ENCODE measurements at regions not wholly inside any gene's neighbourhood (a gene's known extent, or its start where the extent isn't known, plus 50 kb on each side); places are given as distances from the start of the nearest gene placed in this dataset.

- no peak for TF ChIP-seq POLR2A (IDR thresholded peaks at IDR 0.05)
- no peak for TF ChIP-seq CTCF (IDR thresholded peaks at IDR 0.05)
- no peak for TF ChIP-seq POLR2AphosphoS5 (IDR thresholded peaks at IDR 0.05)
- TF ChIP-seq EP300 (IDR thresholded peaks at IDR 0.05), result no peak
- no peak for DNase-seq (ENCODE audit: low spot score in 2 of 2)
- Histone ChIP-seq H3K4me1 (no peaks in the 10 kb centered on the region), H3K4me3 (no peak overlapping the region), H3K9me3 (no peaks in the 10 kb centered on the region), H3K27ac (no peak overlapping the region), H3K36me3 (no peaks in the 10 kb centered on the region), H3K27me3 (no peaks in the 10 kb centered on the region)
Observed at GRCh38 chr10:58942724-58943123, 233.7 kb upstream of the PHYHIPL start.

- WGBS, result 71% methylated on average over 1 of the region's 1 CpG
- peak overlapping the region; percentile 58 for H3K27ac ChIP-seq
- TF ChIP-seq POLR2AphosphoS5 (IDR thresholded peaks at IDR 0.05) (no peak), EP300 (IDR thresholded peaks at IDR 0.05) (no peak), POLR2A (IDR thresholded peaks at IDR 0.05) (no peak), CTCF (IDR thresholded peaks at IDR 0.05) (no peak)
Observed at GRCh38 chr10:58943256-58943890, 233.1 kb upstream of the PHYHIPL start.

GRCh38 chr10:58943960-58944359 lies 232.5 kb upstream of the PHYHIPL start:
- H3K27ac ChIP-seq, result peak overlapping the region; percentile 58
- no peak for DNase-seq (ENCODE audit: low spot score in 2 of 2)
- H3K4me3 ChIP-seq, result no peak overlapping the region
- H3K9me3 ChIP-seq, result no peaks in the 10 kb centered on the region
- TF ChIP-seq POLR2A (IDR thresholded peaks at IDR 0.05) (no peak), POLR2AphosphoS5 (IDR thresholded peaks at IDR 0.05) (no peak), EP300 (IDR thresholded peaks at IDR 0.05) (no peak), CTCF (IDR thresholded peaks at IDR 0.05) (no peak)
- H3K36me3 ChIP-seq, result no peaks in the 10 kb centered on the region
- H3K27me3 ChIP-seq, result no peaks in the 10 kb centered on the region
- no peaks in the 10 kb centered on the region for H3K4me1 ChIP-seq

More at GRCh38 chr10:58943256-58943890, 233.1 kb upstream of the PHYHIPL start:
- H3K36me3 ChIP-seq, result no peaks in the 10 kb centered on the region
- DNase-seq (ENCODE audit: low spot score in 2 of 2), result no peak
- H3K9me3 ChIP-seq, result no peaks in the 10 kb centered on the region
- no peaks in the 10 kb centered on the region for H3K27me3 ChIP-seq
- H3K4me1 ChIP-seq, result no peaks in the 10 kb centered on the region
- no peak overlapping the region for H3K4me3 ChIP-seq

GRCh38 chr10:58948303-58948702 lies 228.1 kb upstream of the PHYHIPL start:
- no peaks in the 10 kb centered on the region for H3K27me3 ChIP-seq
- no peak overlapping the region for H3K4me3 ChIP-seq
- no peaks in the 10 kb centered on the region for H3K9me3 ChIP-seq
- H3K4me1 ChIP-seq, result peaks cover 11% of the 10 kb centered on the region
- 81% methylated on average over 4 of the region's 4 CpGs for WGBS
- DNase-seq (ENCODE audit: low spot score in 2 of 2), result no peak
- no peak overlapping the region for H3K27ac ChIP-seq
- no peak for TF ChIP-seq POLR2A (IDR thresholded peaks at IDR 0.05)
- no peak for TF ChIP-seq CTCF (IDR thresholded peaks at IDR 0.05)
- no peak for TF ChIP-seq EP300 (IDR thresholded peaks at IDR 0.05)
- TF ChIP-seq POLR2AphosphoS5 (IDR thresholded peaks at IDR 0.05), result no peak
- no peaks in the 10 kb centered on the region for H3K36me3 ChIP-seq

GRCh38 chr10:58950618-58951017 lies 225.8 kb upstream of the PHYHIPL start:
- no peaks in the 10 kb centered on the region for H3K9me3 ChIP-seq
- H3K36me3 ChIP-seq, result no peaks in the 10 kb centered on the region
- no peak overlapping the region for H3K27ac ChIP-seq
- TF ChIP-seq POLR2A (IDR thresholded peaks at IDR 0.05) (no peak), CTCF (IDR thresholded peaks at IDR 0.05) (no peak), POLR2AphosphoS5 (IDR thresholded peaks at IDR 0.05) (no peak), EP300 (IDR thresholded peaks at IDR 0.05) (no peak)
- no peak overlapping the region for H3K4me3 ChIP-seq
- H3K27me3 ChIP-seq, result no peaks in the 10 kb centered on the region
- no peak for DNase-seq (ENCODE audit: low spot score in 2 of 2)
- peaks cover 11% of the 10 kb centered on the region for H3K4me1 ChIP-seq
- WGBS, result 82% methylated on average over 1 of the region's 1 CpG

All from suprapubic skin (tissue), 4 donors.